ENCODE measurements at regions not wholly inside any gene's neighbourhood (a gene's known extent, or its start where the extent isn't known, plus 50 kb on each side); places are given as distances from the start of the nearest gene placed in this dataset.

GRCh38 chr3:144546539-144546938, 574.9 kb downstream of the DIPK2A start:
- H3K9me3 Mint-ChIP-seq: no peaks in the 10 kb centered on the region
- no peak overlapping the region for H3K27ac Mint-ChIP-seq
- H3K4me1 Mint-ChIP-seq (ENCODE audit: low read depth): no peaks in the 10 kb centered on the region
- H3K27me3 Mint-ChIP-seq (ENCODE audit: low read depth): no peaks in the 10 kb centered on the region
- H3K36me3 Mint-ChIP-seq (ENCODE audit: low read depth): no peaks in the 10 kb centered on the region
- H3K4me3 Mint-ChIP-seq: no peak overlapping the region

GRCh38 chr3:144548346-144548745, 576.7 kb downstream of the DIPK2A start:
- no peak overlapping the region for H3K27ac Mint-ChIP-seq
- no peaks in the 10 kb centered on the region for H3K27me3 Mint-ChIP-seq (ENCODE audit: low read depth)
- no peaks in the 10 kb centered on the region for H3K4me1 Mint-ChIP-seq (ENCODE audit: low read depth)
- no peaks in the 10 kb centered on the region for H3K9me3 Mint-ChIP-seq
- H3K4me3 Mint-ChIP-seq: no peak overlapping the region
- no peaks in the 10 kb centered on the region for H3K36me3 Mint-ChIP-seq (ENCODE audit: low read depth)

DNA sequence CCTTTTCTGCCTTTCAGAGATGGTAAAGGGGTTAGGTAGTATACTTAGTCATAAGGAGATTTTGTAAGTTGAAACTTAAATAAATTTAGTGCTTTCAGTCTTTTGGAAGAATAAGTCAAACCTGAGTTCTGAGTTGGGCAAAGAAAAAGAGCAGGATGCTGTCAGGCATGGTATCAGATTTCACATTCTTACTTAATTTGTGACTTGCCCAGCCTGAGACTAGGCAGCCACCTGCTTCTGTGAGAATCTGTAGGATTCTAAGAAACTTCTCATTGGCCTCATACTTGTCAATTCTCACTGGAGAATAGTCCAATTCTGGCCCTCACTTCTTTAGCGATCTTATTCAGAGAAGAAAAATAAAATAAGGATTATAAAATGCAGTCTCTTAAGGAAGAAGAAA, 577.5 kb downstream of the DIPK2A start:
- no peaks in the 10 kb centered on the region for H3K27me3 Mint-ChIP-seq (ENCODE audit: low read depth)
- no peaks in the 10 kb centered on the region for H3K9me3 Mint-ChIP-seq
- no peak overlapping the region for H3K27ac Mint-ChIP-seq
- no peaks in the 10 kb centered on the region for H3K4me1 Mint-ChIP-seq (ENCODE audit: low read depth)
- no peaks in the 10 kb centered on the region for H3K36me3 Mint-ChIP-seq (ENCODE audit: low read depth)
- H3K4me3 Mint-ChIP-seq: no peak overlapping the region

- no peaks in the 10 kb centered on the region for H3K27me3 Mint-ChIP-seq (ENCODE audit: low read depth)
- no peak overlapping the region for H3K27ac Mint-ChIP-seq
- H3K4me3 Mint-ChIP-seq: no peak overlapping the region
- no peaks in the 10 kb centered on the region for H3K4me1 Mint-ChIP-seq (ENCODE audit: low read depth)
- H3K36me3 Mint-ChIP-seq (ENCODE audit: low read depth): no peaks in the 10 kb centered on the region
- no peaks in the 10 kb centered on the region for H3K9me3 Mint-ChIP-seq
Observed at GRCh38 chr3:144552346-144553057, 580.9 kb downstream of the DIPK2A start.

DNA sequence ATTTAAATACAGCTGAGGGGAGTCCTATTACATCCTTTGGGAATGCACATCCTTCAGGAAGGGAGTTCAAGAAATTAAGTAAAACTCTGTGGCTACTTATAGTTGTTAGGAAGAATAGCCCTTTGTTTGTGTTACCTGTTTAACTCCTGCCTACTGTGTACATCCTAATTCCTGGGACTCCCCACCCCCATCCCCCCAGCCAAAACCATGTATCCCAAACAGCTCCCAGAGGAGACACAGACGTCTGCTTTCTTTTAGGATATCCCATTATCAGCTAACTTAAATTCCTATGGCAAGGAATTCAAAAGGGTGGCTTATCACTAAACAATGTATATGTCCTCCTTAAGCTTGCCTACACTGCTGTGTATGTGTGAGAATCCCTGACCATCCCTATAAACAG, 581.7 kb downstream of the DIPK2A start:
- Mint-ChIP-seq H3K27ac (no peak overlapping the region), H3K4me3 (no peak overlapping the region), H3K36me3 (ENCODE audit: low read depth) (no peaks in the 10 kb centered on the region), H3K9me3 (no peaks in the 10 kb centered on the region), H3K4me1 (ENCODE audit: low read depth) (no peaks in the 10 kb centered on the region), H3K27me3 (ENCODE audit: low read depth) (no peaks in the 10 kb centered on the region)

GRCh38 chr3:144554889-144555288, 583.3 kb downstream of the DIPK2A start:
- H3K4me3 Mint-ChIP-seq: no peak overlapping the region
- no peaks in the 10 kb centered on the region for H3K4me1 Mint-ChIP-seq (ENCODE audit: low read depth)
- H3K27me3 Mint-ChIP-seq (ENCODE audit: low read depth): no peaks in the 10 kb centered on the region
- no peaks in the 10 kb centered on the region for H3K9me3 Mint-ChIP-seq
- H3K27ac Mint-ChIP-seq: no peak overlapping the region
- H3K36me3 Mint-ChIP-seq (ENCODE audit: low read depth): no peaks in the 10 kb centered on the region

DNA sequence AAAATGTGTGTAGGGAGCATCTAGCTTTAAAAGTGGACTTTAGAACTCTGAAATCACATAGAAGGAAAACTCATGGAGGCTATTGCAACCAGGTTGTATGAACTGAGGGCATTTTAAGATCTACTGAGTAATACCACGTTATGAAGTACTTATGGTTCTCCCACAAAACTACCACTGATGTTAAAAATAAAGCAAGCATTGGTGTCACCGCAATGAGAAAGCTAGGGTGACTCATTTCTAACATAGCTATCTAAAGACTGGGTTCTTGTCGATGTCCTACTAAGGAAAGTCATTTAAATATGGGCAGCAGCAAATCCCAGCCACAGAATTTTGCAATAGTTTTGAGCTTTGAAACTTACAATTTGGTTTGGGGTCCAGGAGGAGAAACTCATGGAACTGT, 584.8 kb downstream of the DIPK2A start:
- H3K27ac Mint-ChIP-seq: no peak overlapping the region
- no peaks in the 10 kb centered on the region for H3K9me3 Mint-ChIP-seq
- no peaks in the 10 kb centered on the region for H3K36me3 Mint-ChIP-seq (ENCODE audit: low read depth)
- no peaks in the 10 kb centered on the region for H3K4me1 Mint-ChIP-seq (ENCODE audit: low read depth)
- H3K27me3 Mint-ChIP-seq (ENCODE audit: low read depth): no peaks in the 10 kb centered on the region
- no peak overlapping the region for H3K4me3 Mint-ChIP-seq

DNA sequence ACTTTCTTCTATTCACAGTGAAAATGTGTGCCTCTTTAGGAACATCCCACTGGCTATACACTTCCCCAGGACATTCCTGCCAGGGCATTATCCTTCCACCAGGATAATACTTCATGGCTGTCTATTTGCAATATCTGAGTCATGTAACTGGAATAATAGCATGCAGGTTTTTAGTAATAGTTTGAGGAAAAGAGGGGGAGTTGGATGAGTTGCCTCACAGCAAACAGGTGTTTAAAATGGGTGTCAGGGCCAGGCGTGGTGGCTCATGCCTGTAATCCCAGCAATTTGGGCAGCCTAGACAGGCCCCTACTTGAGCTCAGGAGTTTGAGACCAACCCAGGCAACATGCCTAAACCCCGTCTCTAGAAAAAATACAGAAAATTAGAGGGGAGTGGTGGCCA, 585.9 kb downstream of the DIPK2A start:
- no peak overlapping the region for H3K4me3 Mint-ChIP-seq
- no peaks in the 10 kb centered on the region for H3K27me3 Mint-ChIP-seq (ENCODE audit: low read depth)
- no peaks in the 10 kb centered on the region for H3K9me3 Mint-ChIP-seq
- H3K4me1 Mint-ChIP-seq (ENCODE audit: low read depth): no peaks in the 10 kb centered on the region
- H3K27ac Mint-ChIP-seq: no peak overlapping the region
- H3K36me3 Mint-ChIP-seq (ENCODE audit: low read depth): no peaks in the 10 kb centered on the region

- Mint-ChIP-seq H3K4me3 (no peak overlapping the region), H3K27me3 (ENCODE audit: low read depth) (no peaks in the 10 kb centered on the region), H3K4me1 (ENCODE audit: low read depth) (no peaks in the 10 kb centered on the region), H3K36me3 (ENCODE audit: low read depth) (no peaks in the 10 kb centered on the region), H3K9me3 (peaks cover 4% of the 10 kb centered on the region), H3K27ac (no peak overlapping the region)
Observed at GRCh38 chr3:144564011-144564410, 592.4 kb downstream of the DIPK2A start.

DNA sequence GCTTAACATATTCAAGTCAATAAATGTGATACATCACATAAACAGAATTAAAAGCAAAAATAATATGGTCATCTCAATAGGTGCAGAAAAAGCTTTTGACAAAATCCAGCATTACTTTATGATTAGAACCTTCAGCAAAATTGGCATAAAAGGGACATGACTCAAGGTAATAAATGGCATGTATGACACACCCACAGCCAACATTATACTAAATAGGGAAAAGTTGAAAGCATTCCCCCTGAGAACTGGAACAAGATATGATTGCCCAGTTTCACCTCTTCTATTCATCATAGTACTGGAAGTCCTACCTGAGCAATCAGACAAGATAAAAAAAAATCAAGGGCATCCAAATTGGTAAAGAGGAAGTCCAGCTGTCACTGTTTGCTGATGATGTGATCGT, 594.7 kb downstream of the DIPK2A start:
- Mint-ChIP-seq H3K4me1 (ENCODE audit: low read depth) (no peaks in the 10 kb centered on the region), H3K27me3 (ENCODE audit: low read depth) (no peaks in the 10 kb centered on the region), H3K9me3 (peaks cover 4% of the 10 kb centered on the region), H3K4me3 (no peak overlapping the region), H3K27ac (no peak overlapping the region), H3K36me3 (ENCODE audit: low read depth) (no peaks in the 10 kb centered on the region)

DNA sequence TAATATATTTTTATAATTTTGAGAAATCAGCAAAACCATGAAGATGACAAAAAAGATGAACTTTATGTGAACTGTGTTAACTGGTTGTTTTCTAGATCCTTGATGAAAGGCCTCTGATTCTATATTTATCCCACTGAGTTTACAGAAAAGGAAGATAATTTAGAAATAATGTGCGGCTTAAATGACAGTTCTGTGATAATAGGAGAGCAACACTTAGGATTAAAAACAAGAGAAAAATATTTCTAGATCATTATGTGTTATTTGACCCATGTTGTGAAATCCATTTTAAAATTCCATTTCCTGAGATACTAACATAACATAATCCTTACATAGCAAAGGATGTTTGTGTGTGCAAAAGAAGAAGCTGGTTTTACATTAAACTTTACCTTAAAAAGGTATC, 598.0 kb downstream of the DIPK2A start:
- Mint-ChIP-seq H3K4me3 (no peak overlapping the region), H3K27me3 (ENCODE audit: low read depth) (no peaks in the 10 kb centered on the region), H3K9me3 (peaks cover 4% of the 10 kb centered on the region), H3K36me3 (ENCODE audit: low read depth) (no peaks in the 10 kb centered on the region), H3K27ac (no peak overlapping the region), H3K4me1 (ENCODE audit: low read depth) (no peaks in the 10 kb centered on the region)

GRCh38 chr3:144583871-144584270, 612.2 kb downstream of the DIPK2A start:
- Mint-ChIP-seq H3K4me1 (ENCODE audit: low read depth) (no peaks in the 10 kb centered on the region), H3K36me3 (ENCODE audit: low read depth) (no peaks in the 10 kb centered on the region), H3K9me3 (no peaks in the 10 kb centered on the region), H3K27ac (no peak overlapping the region), H3K27me3 (ENCODE audit: low read depth) (no peaks in the 10 kb centered on the region), H3K4me3 (no peak overlapping the region)

DNA sequence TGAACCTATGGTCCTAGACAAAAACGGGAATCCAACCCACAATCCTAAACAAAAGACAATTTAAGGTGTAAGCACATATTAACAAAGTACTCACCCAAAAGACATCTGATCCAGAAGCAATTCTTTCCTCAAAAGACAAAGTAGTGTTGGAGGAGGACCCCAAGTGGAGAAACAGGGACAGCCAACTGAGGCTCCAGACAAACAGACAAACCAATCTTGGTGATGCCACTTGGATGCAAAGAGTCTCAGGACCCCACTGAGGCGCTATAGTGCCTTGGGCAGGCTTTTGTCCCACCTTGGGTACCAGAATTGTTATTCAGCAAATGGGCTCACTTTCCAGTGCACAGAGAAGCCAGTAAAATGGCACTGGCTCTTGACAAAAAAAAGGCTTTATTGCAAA, 613.8 kb downstream of the DIPK2A start:
- Mint-ChIP-seq H3K27me3 (ENCODE audit: low read depth) (no peaks in the 10 kb centered on the region), H3K4me1 (ENCODE audit: low read depth) (no peaks in the 10 kb centered on the region), H3K4me3 (no peak overlapping the region), H3K36me3 (ENCODE audit: low read depth) (no peaks in the 10 kb centered on the region), H3K27ac (no peak overlapping the region), H3K9me3 (no peaks in the 10 kb centered on the region)

DNA sequence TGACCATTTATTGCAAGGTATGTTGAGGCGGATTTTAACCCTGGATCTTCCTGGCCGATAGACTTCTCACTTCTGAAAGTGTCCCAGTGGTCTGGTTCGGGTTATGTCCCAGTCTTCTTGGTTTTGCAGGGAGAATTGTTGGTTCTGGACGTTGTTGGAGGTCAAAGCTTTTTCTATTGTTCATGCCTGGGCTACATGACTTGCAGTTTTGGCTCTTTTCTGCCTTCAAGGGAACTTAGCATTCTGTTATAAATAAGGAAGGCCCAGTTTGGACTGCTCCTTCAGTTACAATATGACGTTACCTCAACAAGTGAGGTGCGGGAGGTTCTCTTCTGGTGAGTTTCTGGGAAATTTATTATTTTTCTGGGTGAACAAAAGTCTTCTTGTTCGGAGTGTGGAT, 614.3 kb downstream of the DIPK2A start:
- no peaks in the 10 kb centered on the region for H3K36me3 Mint-ChIP-seq (ENCODE audit: low read depth)
- no peaks in the 10 kb centered on the region for H3K9me3 Mint-ChIP-seq
- H3K4me1 Mint-ChIP-seq (ENCODE audit: low read depth): no peaks in the 10 kb centered on the region
- H3K4me3 Mint-ChIP-seq: no peak overlapping the region
- H3K27me3 Mint-ChIP-seq (ENCODE audit: low read depth): no peaks in the 10 kb centered on the region
- no peak overlapping the region for H3K27ac Mint-ChIP-seq

GRCh38 chr3:144586382-144586781, 614.8 kb downstream of the DIPK2A start:
- Mint-ChIP-seq H3K36me3 (ENCODE audit: low read depth) (no peaks in the 10 kb centered on the region), H3K9me3 (no peaks in the 10 kb centered on the region), H3K27me3 (ENCODE audit: low read depth) (no peaks in the 10 kb centered on the region), H3K27ac (no peak overlapping the region), H3K4me3 (no peak overlapping the region), H3K4me1 (ENCODE audit: low read depth) (no peaks in the 10 kb centered on the region)

DNA sequence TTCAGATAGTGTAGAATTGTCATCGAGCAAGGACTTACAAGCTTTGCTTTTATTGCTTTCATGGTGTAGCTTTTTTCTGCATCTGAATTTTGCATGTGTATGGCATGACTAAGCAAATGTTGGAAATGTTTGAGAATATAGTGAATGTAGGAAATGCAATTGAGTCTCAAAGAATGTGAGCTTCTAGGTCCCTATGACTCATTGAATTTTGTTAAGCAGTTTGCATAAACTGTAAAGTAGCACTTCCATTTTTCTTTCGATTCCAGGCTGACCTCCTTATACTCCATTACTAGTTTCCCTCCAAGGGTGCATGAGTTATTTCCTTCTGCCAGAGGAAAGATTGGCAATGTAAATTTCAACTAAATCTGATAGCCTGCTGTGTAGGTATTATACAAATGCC, 619.2 kb downstream of the DIPK2A start:
- no peak overlapping the region for H3K27ac Mint-ChIP-seq
- H3K9me3 Mint-ChIP-seq: no peaks in the 10 kb centered on the region
- no peak overlapping the region for H3K4me3 Mint-ChIP-seq
- no peaks in the 10 kb centered on the region for H3K27me3 Mint-ChIP-seq (ENCODE audit: low read depth)
- H3K4me1 Mint-ChIP-seq (ENCODE audit: low read depth): no peaks in the 10 kb centered on the region
- H3K36me3 Mint-ChIP-seq (ENCODE audit: low read depth): no peaks in the 10 kb centered on the region
